ENCODE measurements at regions not wholly inside any gene's neighbourhood (a gene's known extent, or its start where the extent isn't known, plus 50 kb on each side); places are given as distances from the start of the nearest gene placed in this dataset.

- TF ChIP-seq CTCF (conservative IDR thresholded peaks at IDR 0.05), result no peak
- TF ChIP-seq ZFX (IDR thresholded peaks at IDR 0.05), result no peak
These were observed 471.5 kb downstream of the CD109 start for GRCh38 chr6:74167511-74167910.
